Glutamatergic neuron (in vitro differentiated cells): ENCODE measurements at regions not wholly inside any gene's neighbourhood (a gene's known extent, or its start where the extent isn't known, plus 50 kb on each side); places are given as distances from the start of the nearest gene placed in this dataset.
A peak's percentile ranks its signal among the peaks of the same experiment; 100 is the strongest.

Source experiments
- DNase-seq: peaks from one replicate; pipeline ENCODE4 v3.0.0; 2022
- H3K27ac Mint-ChIP-seq: one replicate; pipeline ENCODE4 v1.8.0; 2020; ENCODE audit warnings: mild to moderate bottlenecking, mixed read lengths, inconsistent platforms; ENCODE audit not compliant: unreplicated experiment
- H3K27me3 Mint-ChIP-seq: one replicate; pipeline ENCODE4 v1.8.0; 2020; ENCODE audit warnings: mild to moderate bottlenecking, moderate library complexity, mixed read lengths, inconsistent platforms; ENCODE audit not compliant: unreplicated experiment
- H3K36me3 Mint-ChIP-seq: one replicate; pipeline ENCODE4 v1.8.0; 2020; ENCODE audit warnings: mild to moderate bottlenecking, mixed read lengths, inconsistent platforms; ENCODE audit not compliant: unreplicated experiment
- H3K4me1 Mint-ChIP-seq: one replicate; pipeline ENCODE4 v1.8.0; 2020; ENCODE audit warnings: mild to moderate bottlenecking, low read depth, mixed read lengths, inconsistent platforms; ENCODE audit not compliant: unreplicated experiment
- H3K4me3 Mint-ChIP-seq: one replicate; pipeline ENCODE4 v1.8.0; 2020; ENCODE audit warnings: mild to moderate bottlenecking, mixed read lengths, inconsistent platforms; ENCODE audit not compliant: unreplicated experiment
- H3K9me3 Mint-ChIP-seq: one replicate; pipeline ENCODE4 v1.8.0; 2020; ENCODE audit warnings: mild to moderate bottlenecking, moderate library complexity, mixed read lengths, inconsistent platforms; ENCODE audit not compliant: unreplicated experiment
- CTCF ChIP-seq: fragments of 200-600 bp; sonication (generic); IDR thresholded peaks from one replicate; pipeline ENCODE4 v1.5.0; 2021; ENCODE audit not compliant: partially characterized antibody, unreplicated experiment

- TF ChIP-seq CTCF, result no peak
- Mint-ChIP-seq H3K4me3 (no peak overlapping the region), H3K27ac (no peak overlapping the region), H3K27me3 (peaks cover 4% of the 10 kb centered on the region), H3K9me3 (peaks cover 2% of the 10 kb centered on the region), H3K36me3 (no peaks in the 10 kb centered on the region), H3K4me1 (no peaks in the 10 kb centered on the region)
- peak; percentile 30 for DNase-seq
Measured at GRCh38 chr2:234257859-234258561, 207.5 kb downstream of the SPP2 start.

- TF ChIP-seq CTCF, result no peak
- Mint-ChIP-seq H3K27ac (no peak overlapping the region), H3K4me1 (no peaks in the 10 kb centered on the region), H3K36me3 (no peaks in the 10 kb centered on the region), H3K4me3 (no peak overlapping the region), H3K9me3 (peaks cover 2% of the 10 kb centered on the region), H3K27me3 (peaks cover 6% of the 10 kb centered on the region)
- DNase-seq, result no peak
Measured at GRCh38 chr2:234256516-234256915, 206.0 kb downstream of the SPP2 start.

- H3K27ac Mint-ChIP-seq, result no peak overlapping the region
Measured at GRCh38 chr2:234254783-234255521, 204.4 kb downstream of the SPP2 start.

GRCh38 chr2:234252772-234253171 lies 202.3 kb downstream of the SPP2 start:
- no peak for DNase-seq
- TF ChIP-seq CTCF, result no peak
- Mint-ChIP-seq H3K27me3 (peaks cover 2% of the 10 kb centered on the region), H3K36me3 (no peaks in the 10 kb centered on the region), H3K27ac (no peak overlapping the region), H3K9me3 (no peaks in the 10 kb centered on the region), H3K4me1 (no peaks in the 10 kb centered on the region), H3K4me3 (no peak overlapping the region)

More at GRCh38 chr2:234254783-234255521, 204.4 kb downstream of the SPP2 start:
- DNase-seq, result no peak
- no peaks in the 10 kb centered on the region for H3K4me1 Mint-ChIP-seq
- no peak overlapping the region for H3K4me3 Mint-ChIP-seq
- no peak for TF ChIP-seq CTCF
- H3K9me3 Mint-ChIP-seq, result no peaks in the 10 kb centered on the region
- H3K27me3 Mint-ChIP-seq, result peaks cover 5% of the 10 kb centered on the region
- H3K36me3 Mint-ChIP-seq, result no peaks in the 10 kb centered on the region
